ENCODE measurements at regions not wholly inside any gene's neighbourhood (a gene's known extent, or its start where the extent isn't known, plus 50 kb on each side); places are given as distances from the start of the nearest gene placed in this dataset.

DNA sequence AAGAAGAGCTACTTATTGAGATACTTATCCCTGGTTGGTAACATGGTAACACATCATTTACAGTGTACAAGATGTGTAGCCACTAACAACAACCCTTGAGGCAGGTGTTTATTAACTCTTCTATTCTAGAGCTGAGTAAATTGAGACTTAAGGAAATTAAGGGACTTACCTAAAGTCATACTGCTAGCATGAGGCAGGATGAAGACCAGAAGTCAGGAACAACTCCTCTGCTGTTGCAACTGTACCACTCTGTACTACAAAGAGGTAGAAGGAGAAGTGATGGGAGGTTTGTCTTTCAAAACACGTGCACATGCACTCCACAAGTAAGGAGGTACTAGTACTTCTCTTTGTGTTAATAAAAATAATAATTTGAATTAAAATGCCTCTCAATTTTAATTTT is 79.9 kb downstream of the LLPH start:
- no peak overlapping the region for H3K4me3 ChIP-seq (ENCODE audit: control insufficient read depth in 1 of 7, extremely low read depth in 1 of 7, insufficient read depth in 4 of 7, low read depth in 2 of 7, low read length in 6 of 7)
- no peak for DNase-seq
- ChIA-PET POLR2A (no interaction called here), CTCF (no interaction called here)
- H3K36me3 ChIP-seq (ENCODE audit: control insufficient read depth in 4 of 4, insufficient read depth in 4 of 4, low read length in 3 of 4), result no peaks in the 10 kb centered on the region
- H3K27ac ChIP-seq (ENCODE audit: insufficient read depth in 1 of 2, low read depth in 1 of 2, low read length in 2 of 2, poor library complexity in 1 of 2, severe bottlenecking in 2 of 2), result no peak overlapping the region
- no peaks in the 10 kb centered on the region for H3K9me3 ChIP-seq (ENCODE audit: control extremely low read depth in 1 of 5, control insufficient read depth in 4 of 5, insufficient read depth in 2 of 5, low read depth in 1 of 5, low read length in 4 of 5)
- WGBS (ENCODE audit: insufficient coverage), result no CpG with 5 or more reads among the region's 1 CpG
- H3K4me1 ChIP-seq (ENCODE audit: control extremely low read depth in 1 of 4, control insufficient read depth in 4 of 4, insufficient read depth in 4 of 4, low read length in 3 of 4), result no peaks in the 10 kb centered on the region
- H3K27me3 ChIP-seq (replicated peaks in 2 of 5; ENCODE audit: control insufficient read depth in 4 of 5, insufficient read depth in 5 of 5, low read length in 4 of 5), result no peaks in the 10 kb centered on the region

DNA sequence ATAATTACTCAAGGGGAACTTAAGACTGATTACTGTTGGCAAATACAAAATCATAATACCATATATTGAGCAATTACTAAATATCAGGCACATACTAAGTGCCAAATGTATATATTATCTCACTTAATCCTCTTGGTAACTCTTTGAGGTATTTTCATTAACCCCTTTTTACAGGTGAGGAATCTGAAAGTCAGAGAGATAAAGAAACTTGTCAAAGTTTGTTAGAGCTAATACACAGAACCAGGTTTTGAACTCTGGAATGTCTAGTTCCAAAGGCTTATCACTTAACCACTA is 80.3 kb downstream of the LLPH start:
- ChIA-PET POLR2A (no interaction called here), CTCF (no interaction called here)
- Histone ChIP-seq H3K4me3 (ENCODE audit: control insufficient read depth in 1 of 7, extremely low read depth in 1 of 7, insufficient read depth in 4 of 7, low read depth in 2 of 7, low read length in 6 of 7) (no peak overlapping the region), H3K27ac (ENCODE audit: insufficient read depth in 1 of 2, low read depth in 1 of 2, low read length in 2 of 2, poor library complexity in 1 of 2, severe bottlenecking in 2 of 2) (no peak overlapping the region), H3K36me3 (ENCODE audit: control insufficient read depth in 4 of 4, insufficient read depth in 4 of 4, low read length in 3 of 4) (no peaks in the 10 kb centered on the region), H3K4me1 (ENCODE audit: control extremely low read depth in 1 of 4, control insufficient read depth in 4 of 4, insufficient read depth in 4 of 4, low read length in 3 of 4) (no peaks in the 10 kb centered on the region), H3K27me3 (replicated peaks in 2 of 5; ENCODE audit: control insufficient read depth in 4 of 5, insufficient read depth in 5 of 5, low read length in 4 of 5) (no peaks in the 10 kb centered on the region), H3K9me3 (ENCODE audit: control extremely low read depth in 1 of 5, control insufficient read depth in 4 of 5, insufficient read depth in 2 of 5, low read depth in 1 of 5, low read length in 4 of 5) (no peaks in the 10 kb centered on the region)
- no peak for DNase-seq

DNA sequence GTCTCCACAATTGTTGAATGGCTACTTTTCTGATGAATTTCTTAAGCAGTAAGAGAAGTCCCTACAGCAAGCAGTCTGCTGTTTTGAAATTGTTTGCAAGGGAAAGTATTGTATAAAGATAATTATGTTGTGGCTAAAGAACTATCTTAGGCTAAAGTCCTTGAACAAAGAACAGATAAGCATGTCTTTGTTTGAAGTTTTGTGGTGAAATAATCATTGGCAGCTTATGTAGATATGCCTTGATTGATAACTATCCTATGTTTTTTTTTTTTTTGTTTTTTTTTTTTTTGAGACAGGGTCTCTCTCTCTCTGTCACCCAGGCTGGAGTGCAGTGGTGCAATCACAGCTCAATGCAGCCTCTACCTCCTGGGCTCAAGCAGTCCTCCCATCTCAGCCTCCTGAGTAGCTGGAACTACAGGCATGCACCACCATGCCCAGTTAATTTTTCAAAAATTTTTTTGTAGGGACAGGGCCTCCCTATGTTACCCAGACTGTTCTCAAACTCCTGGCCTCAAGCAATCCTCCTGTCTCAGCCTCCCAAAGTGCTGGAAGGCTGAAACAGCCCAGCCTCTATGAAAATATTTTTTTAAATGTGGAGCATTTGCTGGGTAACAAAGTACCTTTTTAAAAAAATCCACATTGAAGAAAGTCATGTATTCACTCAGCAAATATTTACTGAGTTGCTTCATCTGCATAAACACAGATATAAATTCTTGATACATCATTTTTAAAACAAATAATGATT is 80.8 kb downstream of the LLPH start:
- Histone ChIP-seq H3K4me1 (ENCODE audit: control extremely low read depth in 1 of 4, control insufficient read depth in 4 of 4, insufficient read depth in 4 of 4, low read length in 3 of 4) (no peaks in the 10 kb centered on the region), H3K36me3 (ENCODE audit: control insufficient read depth in 4 of 4, insufficient read depth in 4 of 4, low read length in 3 of 4) (no peaks in the 10 kb centered on the region), H3K9me3 (ENCODE audit: control extremely low read depth in 1 of 5, control insufficient read depth in 4 of 5, insufficient read depth in 2 of 5, low read depth in 1 of 5, low read length in 4 of 5) (no peaks in the 10 kb centered on the region), H3K27me3 (replicated peaks in 2 of 5; ENCODE audit: control insufficient read depth in 4 of 5, insufficient read depth in 5 of 5, low read length in 4 of 5) (no peaks in the 10 kb centered on the region), H3K27ac (ENCODE audit: insufficient read depth in 1 of 2, low read depth in 1 of 2, low read length in 2 of 2, poor library complexity in 1 of 2, severe bottlenecking in 2 of 2) (no peak overlapping the region), H3K4me3 (ENCODE audit: control insufficient read depth in 1 of 7, extremely low read depth in 1 of 7, insufficient read depth in 4 of 7, low read depth in 2 of 7, low read length in 6 of 7) (no peak overlapping the region)
- DNase-seq, result no peak
- ChIA-PET CTCF (interaction anchor here (2.0 kb wide), 1 partner anchor 15 kb away, joined by 4 read pairs; no protein-coding TSS in a partner anchor), POLR2A (no interaction called here)

DNA sequence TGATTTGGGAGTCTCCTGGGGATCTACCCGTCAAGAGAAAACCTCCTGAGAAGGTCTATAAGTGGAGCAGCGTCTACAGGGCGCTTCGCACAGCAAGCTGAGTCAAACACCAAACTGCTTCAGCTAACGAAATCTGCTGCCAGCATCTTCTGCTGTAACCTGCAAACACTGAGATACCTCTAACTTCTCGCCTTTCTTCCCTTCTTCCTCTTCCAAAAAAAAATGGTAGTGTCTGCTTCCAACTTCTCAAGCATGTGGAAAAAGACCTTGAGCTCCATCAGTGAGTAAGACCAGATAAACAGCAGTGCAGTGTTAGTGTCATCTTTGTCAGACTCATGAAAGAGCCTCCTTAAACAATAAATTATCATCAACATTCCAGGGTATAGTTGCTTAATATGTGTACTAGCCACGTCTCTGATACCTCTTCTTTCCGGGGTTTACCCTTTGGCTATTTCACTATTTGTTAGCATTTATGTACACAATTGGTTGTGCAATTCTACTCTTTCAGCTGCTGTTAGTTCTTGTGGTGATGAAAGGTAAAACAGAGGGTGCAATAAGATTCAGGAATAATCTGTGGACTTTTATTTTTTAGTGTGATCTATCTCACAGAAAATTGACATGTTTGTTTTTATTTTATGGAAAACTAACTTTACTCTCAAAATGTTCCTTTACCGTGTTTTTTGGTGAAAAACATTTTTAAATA is 81.6 kb downstream of the LLPH start:
- Histone ChIP-seq H3K4me1 (ENCODE audit: control extremely low read depth in 1 of 4, control insufficient read depth in 4 of 4, insufficient read depth in 4 of 4, low read length in 3 of 4) (no peaks in the 10 kb centered on the region), H3K4me3 (ENCODE audit: control insufficient read depth in 1 of 7, extremely low read depth in 1 of 7, insufficient read depth in 4 of 7, low read depth in 2 of 7, low read length in 6 of 7) (no peak overlapping the region), H3K27me3 (replicated peaks in 2 of 5; ENCODE audit: control insufficient read depth in 4 of 5, insufficient read depth in 5 of 5, low read length in 4 of 5) (no peaks in the 10 kb centered on the region), H3K36me3 (ENCODE audit: control insufficient read depth in 4 of 4, insufficient read depth in 4 of 4, low read length in 3 of 4) (no peaks in the 10 kb centered on the region), H3K27ac (ENCODE audit: insufficient read depth in 1 of 2, low read depth in 1 of 2, low read length in 2 of 2, poor library complexity in 1 of 2, severe bottlenecking in 2 of 2) (no peak overlapping the region), H3K9me3 (ENCODE audit: control extremely low read depth in 1 of 5, control insufficient read depth in 4 of 5, insufficient read depth in 2 of 5, low read depth in 1 of 5, low read length in 4 of 5) (no peaks in the 10 kb centered on the region)
- ChIA-PET POLR2A (no interaction called here), CTCF (interaction anchor here (2.0 kb wide), 1 partner anchor 15 kb away, joined by 4 read pairs; no protein-coding TSS in a partner anchor)
- DNase-seq, result no peak
- WGBS (ENCODE audit: insufficient coverage), result 96% methylated on average over 6 of the region's 9 CpGs

DNA sequence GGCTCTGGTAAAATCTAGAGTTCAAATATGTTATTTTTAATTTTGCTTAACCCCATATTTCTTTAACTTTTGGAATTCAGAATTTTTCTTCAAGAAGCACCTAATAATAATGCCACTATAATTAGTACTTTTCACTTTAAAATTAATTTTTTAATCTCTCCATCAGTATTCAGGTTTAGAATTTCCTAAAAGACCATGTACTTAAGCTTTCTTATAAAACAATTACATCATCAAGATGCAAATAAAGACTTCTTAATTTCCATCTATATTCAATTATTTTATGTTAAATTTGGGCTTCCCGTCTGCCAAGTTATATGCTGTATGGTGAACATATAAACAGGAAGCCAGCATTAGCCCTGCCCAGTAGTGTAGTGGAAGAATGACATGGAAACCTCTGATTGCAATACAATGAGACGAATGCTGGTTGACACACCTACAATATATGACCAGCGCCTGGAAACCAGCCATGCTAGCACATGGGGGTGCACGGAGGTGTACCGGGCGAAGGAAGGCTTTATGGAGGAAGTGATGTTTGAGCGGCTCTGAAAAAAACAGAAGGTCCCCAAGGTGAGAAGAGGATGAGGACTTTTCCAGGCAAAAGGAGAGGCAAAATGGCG is 82.2 kb downstream of the LLPH start:
- H3K36me3 ChIP-seq (ENCODE audit: control insufficient read depth in 4 of 4, insufficient read depth in 4 of 4, low read length in 3 of 4), result no peaks in the 10 kb centered on the region
- CTCF ChIA-PET, result interaction anchor here (1.0 to 2.0 kb wide), 2 partner anchors 13 to 16 kb away, joined by 3 to 4 read pairs; no protein-coding TSS in a partner anchor
- DNase-seq, result no peak
- no peaks in the 10 kb centered on the region for H3K27me3 ChIP-seq (replicated peaks in 2 of 5; ENCODE audit: control insufficient read depth in 4 of 5, insufficient read depth in 5 of 5, low read length in 4 of 5)
- 88% methylated on average over 4 of the region's 8 CpGs for WGBS (ENCODE audit: insufficient coverage)
- POLR2A ChIA-PET, result no interaction called here
- H3K4me3 ChIP-seq (ENCODE audit: control insufficient read depth in 1 of 7, extremely low read depth in 1 of 7, insufficient read depth in 4 of 7, low read depth in 2 of 7, low read length in 6 of 7), result no peak overlapping the region
- H3K27ac ChIP-seq (ENCODE audit: insufficient read depth in 1 of 2, low read depth in 1 of 2, low read length in 2 of 2, poor library complexity in 1 of 2, severe bottlenecking in 2 of 2), result no peak overlapping the region
- no peaks in the 10 kb centered on the region for H3K9me3 ChIP-seq (ENCODE audit: control extremely low read depth in 1 of 5, control insufficient read depth in 4 of 5, insufficient read depth in 2 of 5, low read depth in 1 of 5, low read length in 4 of 5)
- H3K4me1 ChIP-seq (ENCODE audit: control extremely low read depth in 1 of 4, control insufficient read depth in 4 of 4, insufficient read depth in 4 of 4, low read length in 3 of 4), result no peaks in the 10 kb centered on the region

DNA sequence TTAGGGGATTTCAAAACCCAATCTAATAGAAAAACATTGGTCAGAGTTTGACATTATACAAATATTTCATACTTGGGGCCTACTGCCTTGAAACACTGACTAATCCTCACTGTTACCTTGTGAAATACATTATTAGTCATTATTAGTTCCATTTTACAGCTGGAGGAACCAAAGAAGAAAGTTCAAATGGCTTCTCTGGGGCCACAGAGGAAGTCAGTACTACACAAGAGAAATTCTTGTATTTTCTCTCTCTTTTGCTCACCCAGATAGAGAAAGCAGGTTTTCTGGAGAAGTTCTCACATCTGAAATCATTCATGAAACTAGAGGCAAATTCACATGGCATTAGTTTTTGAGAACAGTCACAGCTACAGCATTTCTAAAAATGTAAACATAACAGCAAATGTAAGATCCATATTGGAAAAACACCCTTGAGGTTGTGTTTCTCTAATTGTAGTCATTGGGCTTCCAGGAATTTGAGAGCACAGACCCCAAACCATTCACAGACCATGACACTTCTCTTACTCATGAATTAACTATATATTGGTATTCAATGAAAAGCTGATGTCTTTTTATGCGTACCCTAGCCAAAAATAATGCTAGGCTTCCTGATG is 83.0 kb downstream of the LLPH start:
- Histone ChIP-seq H3K27me3 (replicated peaks in 2 of 5; ENCODE audit: control insufficient read depth in 4 of 5, insufficient read depth in 5 of 5, low read length in 4 of 5) (no peaks in the 10 kb centered on the region), H3K4me3 (ENCODE audit: control insufficient read depth in 1 of 7, extremely low read depth in 1 of 7, insufficient read depth in 4 of 7, low read depth in 2 of 7, low read length in 6 of 7) (no peak overlapping the region), H3K36me3 (ENCODE audit: control insufficient read depth in 4 of 4, insufficient read depth in 4 of 4, low read length in 3 of 4) (no peaks in the 10 kb centered on the region), H3K9me3 (ENCODE audit: control extremely low read depth in 1 of 5, control insufficient read depth in 4 of 5, insufficient read depth in 2 of 5, low read depth in 1 of 5, low read length in 4 of 5) (no peaks in the 10 kb centered on the region), H3K4me1 (ENCODE audit: control extremely low read depth in 1 of 4, control insufficient read depth in 4 of 4, insufficient read depth in 4 of 4, low read length in 3 of 4) (no peaks in the 10 kb centered on the region), H3K27ac (ENCODE audit: insufficient read depth in 1 of 2, low read depth in 1 of 2, low read length in 2 of 2, poor library complexity in 1 of 2, severe bottlenecking in 2 of 2) (no peak overlapping the region)
- CTCF ChIA-PET, result interaction anchor here (1.0 to 2.0 kb wide), 2 partner anchors 12 to 17 kb away, joined by 3 to 4 read pairs; no protein-coding TSS in a partner anchor
- no peak for DNase-seq
- POLR2A ChIA-PET, result no interaction called here
- WGBS (ENCODE audit: insufficient coverage), result no CpG with 5 or more reads among the region's 1 CpG

DNA sequence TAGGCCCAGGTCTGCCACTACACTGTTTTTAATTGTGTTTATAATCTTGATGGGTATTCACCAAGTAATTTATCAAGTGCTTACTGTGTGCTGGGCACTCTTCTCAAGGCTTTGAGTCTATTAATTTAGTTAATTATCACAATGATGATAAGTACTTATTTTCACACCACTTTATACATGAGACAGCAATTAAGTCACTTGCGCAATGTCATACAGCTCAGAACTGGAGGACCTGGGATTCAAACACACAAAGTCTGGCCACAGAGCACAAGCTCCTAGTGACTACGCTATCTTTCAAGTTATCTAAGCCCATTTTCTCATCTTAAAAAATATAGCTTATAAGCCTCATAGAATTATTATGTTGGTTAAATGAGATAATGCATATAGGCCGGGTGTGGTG is 85.0 kb downstream of the LLPH start:
- no peaks in the 10 kb centered on the region for H3K4me1 ChIP-seq (ENCODE audit: control extremely low read depth in 1 of 4, control insufficient read depth in 4 of 4, insufficient read depth in 4 of 4, low read length in 3 of 4)
- no peaks in the 10 kb centered on the region for H3K9me3 ChIP-seq (ENCODE audit: control extremely low read depth in 1 of 5, control insufficient read depth in 4 of 5, insufficient read depth in 2 of 5, low read depth in 1 of 5, low read length in 4 of 5)
- WGBS (ENCODE audit: insufficient coverage), result 100% methylated on average over 1 of the region's 3 CpGs
- DNase-seq, result no peak
- H3K27me3 ChIP-seq (replicated peaks in 2 of 5; ENCODE audit: control insufficient read depth in 4 of 5, insufficient read depth in 5 of 5, low read length in 4 of 5), result no peaks in the 10 kb centered on the region
- H3K36me3 ChIP-seq (ENCODE audit: control insufficient read depth in 4 of 4, insufficient read depth in 4 of 4, low read length in 3 of 4), result no peaks in the 10 kb centered on the region
- POLR2A ChIA-PET, result interaction anchor here (0.5 kb wide), 1 partner anchor 19 kb away, joined by 3 read pairs; no protein-coding TSS in a partner anchor
- H3K27ac ChIP-seq (ENCODE audit: insufficient read depth in 1 of 2, low read depth in 1 of 2, low read length in 2 of 2, poor library complexity in 1 of 2, severe bottlenecking in 2 of 2), result no peak overlapping the region
- H3K4me3 ChIP-seq (ENCODE audit: control insufficient read depth in 1 of 7, extremely low read depth in 1 of 7, insufficient read depth in 4 of 7, low read depth in 2 of 7, low read length in 6 of 7), result no peak overlapping the region
- CTCF ChIA-PET, result interaction anchor here (1.1 kb wide), 1 partner anchor 10 kb away, joined by 3 read pairs; no protein-coding TSS in a partner anchor

Data from common myeloid progenitor, CD34-positive (primary cell).